ENCODE measurements at regions not wholly inside any gene's neighbourhood (a gene's known extent, or its start where the extent isn't known, plus 50 kb on each side); places are given as distances from the start of the nearest gene placed in this dataset.

DNA sequence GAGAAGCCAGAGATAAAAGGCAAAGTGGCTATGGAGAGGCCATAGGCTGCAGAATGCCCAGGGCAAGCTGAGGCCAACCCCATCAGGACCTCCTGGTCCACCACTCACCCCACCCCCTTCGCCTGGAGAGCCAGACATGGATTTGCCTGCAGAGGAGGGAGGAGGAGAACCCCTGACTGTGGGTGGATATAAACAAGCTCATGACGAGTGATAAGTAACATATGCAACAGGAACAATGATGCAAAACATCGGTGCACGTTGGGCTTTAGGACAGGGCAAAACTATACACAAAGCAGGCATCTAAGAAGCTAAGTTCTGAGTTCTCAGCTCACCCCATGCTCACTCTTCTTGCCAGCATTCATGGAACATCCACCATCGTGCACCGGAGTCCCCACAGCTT, 150.3 kb downstream of the ETS2 start:
- H3K4me1 ChIP-seq (replicated peaks) = peaks cover 41% of the 10 kb centered on the region
- H3K27ac ChIP-seq = no peak overlapping the region
- H3K4me3 ChIP-seq = no peak overlapping the region
- no peaks in the 10 kb centered on the region for H3K36me3 ChIP-seq
- H3K27me3 ChIP-seq (replicated peaks) = no peaks in the 10 kb centered on the region
- H3K9me3 ChIP-seq (replicated peaks) = no peaks in the 10 kb centered on the region
- no peak for DNase-seq (ENCODE audit: low read depth in 1 of 2, low spot score in 2 of 2)

DNA sequence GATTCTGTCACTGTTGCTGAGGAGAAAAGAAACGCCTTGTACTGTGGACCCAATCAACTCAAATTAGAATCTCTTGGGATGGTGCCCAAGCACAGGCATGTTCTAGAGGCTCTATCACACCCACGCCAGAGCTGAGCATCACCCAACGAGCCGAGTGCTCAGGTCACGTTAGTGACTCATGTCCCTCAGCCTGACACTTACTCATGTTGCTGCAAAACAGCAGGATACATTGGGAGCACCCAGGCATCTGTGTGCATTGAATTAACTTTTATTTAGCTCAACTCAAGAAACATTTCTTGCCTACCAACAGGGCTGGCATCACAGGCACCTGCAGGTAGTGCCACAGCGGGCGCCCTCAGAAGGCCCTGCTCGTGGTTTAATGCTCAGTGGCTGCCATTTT, 149.8 kb downstream of the ETS2 start:
- no peaks in the 10 kb centered on the region for H3K36me3 ChIP-seq
- H3K27ac ChIP-seq = no peak overlapping the region
- peaks cover 41% of the 10 kb centered on the region for H3K4me1 ChIP-seq (replicated peaks)
- no peak for DNase-seq (ENCODE audit: low read depth in 1 of 2, low spot score in 2 of 2)
- no peaks in the 10 kb centered on the region for H3K27me3 ChIP-seq (replicated peaks)
- no peak overlapping the region for H3K4me3 ChIP-seq
- H3K9me3 ChIP-seq (replicated peaks) = no peaks in the 10 kb centered on the region

DNA sequence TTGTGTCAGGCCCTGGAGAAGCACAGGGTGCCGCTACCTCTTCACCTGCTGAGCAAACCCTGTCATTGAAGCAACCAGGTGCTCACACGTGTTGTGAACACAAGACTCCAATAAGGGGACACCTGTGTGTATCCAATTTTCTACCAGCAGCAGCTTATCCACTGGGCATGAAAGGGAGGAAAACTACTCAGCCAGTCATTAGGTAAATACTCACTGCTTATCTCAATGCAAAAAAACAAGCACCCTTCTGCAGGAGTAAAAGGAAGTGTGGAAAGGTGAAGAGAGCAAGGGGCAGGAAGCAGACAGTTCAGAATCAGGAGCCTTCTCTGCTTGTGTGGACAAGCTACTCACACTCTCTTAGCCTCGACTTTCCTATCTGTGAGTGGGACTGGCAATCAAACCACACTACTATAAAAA, 148.9 kb downstream of the ETS2 start:
- H3K27me3 ChIP-seq (replicated peaks) = no peaks in the 10 kb centered on the region
- no peak overlapping the region for H3K27ac ChIP-seq
- no peak for DNase-seq (ENCODE audit: low read depth in 1 of 2, low spot score in 2 of 2)
- H3K36me3 ChIP-seq = no peaks in the 10 kb centered on the region
- H3K4me1 ChIP-seq (replicated peaks) = peaks cover 36% of the 10 kb centered on the region
- H3K9me3 ChIP-seq (replicated peaks) = no peaks in the 10 kb centered on the region
- no peak overlapping the region for H3K4me3 ChIP-seq

DNA sequence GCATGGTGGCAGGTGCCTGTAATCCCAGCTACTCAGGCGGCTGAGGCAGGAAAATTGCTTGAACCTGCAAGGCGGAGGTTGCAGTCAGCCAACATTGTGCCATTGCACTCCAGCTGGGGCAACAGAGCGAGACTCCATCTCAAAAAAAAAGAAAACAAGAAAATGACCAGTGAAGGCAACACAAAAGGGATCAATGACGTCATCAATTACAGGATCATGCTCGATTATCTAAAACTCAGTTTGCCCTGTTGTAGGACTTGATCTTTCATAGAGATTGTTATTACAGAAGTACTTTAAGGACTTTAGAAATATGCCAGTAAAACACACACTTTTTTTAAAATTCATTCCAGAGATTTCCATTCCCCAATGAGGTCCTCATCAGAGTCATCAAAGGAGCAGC, 147.8 kb downstream of the ETS2 start:
- no peak overlapping the region for H3K4me3 ChIP-seq
- peaks cover 25% of the 10 kb centered on the region for H3K4me1 ChIP-seq (replicated peaks)
- no peak for DNase-seq (ENCODE audit: low read depth in 1 of 2, low spot score in 2 of 2)
- H3K27me3 ChIP-seq (replicated peaks) = no peaks in the 10 kb centered on the region
- no peak overlapping the region for H3K27ac ChIP-seq
- no peaks in the 10 kb centered on the region for H3K36me3 ChIP-seq
- no peaks in the 10 kb centered on the region for H3K9me3 ChIP-seq (replicated peaks)

DNA sequence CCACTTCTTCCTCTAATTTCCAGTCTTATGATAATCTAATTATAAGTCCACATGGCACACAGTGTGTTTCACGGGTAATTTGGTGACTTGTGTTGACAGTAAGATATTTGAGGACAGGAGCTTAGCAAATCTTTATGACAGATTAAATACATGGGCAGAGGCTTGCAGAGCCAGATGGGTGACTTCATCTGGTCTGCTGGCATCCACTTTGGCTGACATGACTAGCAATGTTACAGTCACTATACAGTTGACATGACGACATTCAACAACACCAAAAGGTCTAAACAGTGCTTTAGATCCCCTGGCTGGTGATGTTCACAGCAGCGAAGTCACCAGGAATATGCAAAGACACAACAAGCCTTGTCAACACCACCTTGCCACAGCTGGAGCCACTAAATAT, 147.2 kb downstream of the ETS2 start:
- no peaks in the 10 kb centered on the region for H3K27me3 ChIP-seq (replicated peaks)
- H3K4me3 ChIP-seq = no peak overlapping the region
- no peak for DNase-seq (ENCODE audit: low read depth in 1 of 2, low spot score in 2 of 2)
- H3K4me1 ChIP-seq (replicated peaks) = peaks cover 19% of the 10 kb centered on the region
- H3K27ac ChIP-seq = no peak overlapping the region
- H3K9me3 ChIP-seq (replicated peaks) = no peaks in the 10 kb centered on the region
- no peaks in the 10 kb centered on the region for H3K36me3 ChIP-seq

DNA sequence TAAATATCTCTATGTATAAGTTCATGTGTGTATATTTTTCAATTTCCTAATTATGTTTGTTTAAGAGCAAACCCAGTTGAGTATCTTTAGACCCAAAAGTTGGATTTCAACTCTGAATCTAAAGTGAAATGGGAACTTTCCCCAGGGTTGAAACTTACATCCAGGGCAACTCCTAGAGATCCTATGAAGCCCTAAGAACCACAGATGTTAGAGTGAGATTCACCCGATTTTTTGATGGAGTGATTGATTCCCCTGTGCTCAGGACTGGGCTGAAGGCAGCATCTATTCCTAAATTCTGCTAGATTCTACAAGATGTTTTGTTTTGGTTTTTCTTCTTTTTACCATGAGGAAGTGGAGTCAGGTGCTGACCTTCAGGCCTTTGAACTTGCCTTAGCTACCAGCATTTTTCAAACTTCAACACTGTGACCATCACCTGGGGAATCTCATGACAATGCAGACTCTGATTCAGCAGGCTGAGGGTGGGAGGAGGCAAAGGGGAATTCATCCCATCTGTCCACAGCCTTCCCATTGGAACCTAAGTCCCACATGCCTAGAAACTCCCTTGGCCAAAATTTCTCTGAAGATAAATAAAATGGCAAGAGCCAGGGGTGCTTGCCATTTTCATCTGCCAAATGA, 145.5 kb downstream of the ETS2 start:
- Histone ChIP-seq H3K27ac (no peak overlapping the region), H3K9me3 (replicated peaks) (no peaks in the 10 kb centered on the region), H3K4me1 (replicated peaks) (peaks cover 7% of the 10 kb centered on the region), H3K36me3 (no peaks in the 10 kb centered on the region), H3K27me3 (replicated peaks) (no peaks in the 10 kb centered on the region), H3K4me3 (no peak overlapping the region)
- no peak for DNase-seq (ENCODE audit: low read depth in 1 of 2, low spot score in 2 of 2)

DNA sequence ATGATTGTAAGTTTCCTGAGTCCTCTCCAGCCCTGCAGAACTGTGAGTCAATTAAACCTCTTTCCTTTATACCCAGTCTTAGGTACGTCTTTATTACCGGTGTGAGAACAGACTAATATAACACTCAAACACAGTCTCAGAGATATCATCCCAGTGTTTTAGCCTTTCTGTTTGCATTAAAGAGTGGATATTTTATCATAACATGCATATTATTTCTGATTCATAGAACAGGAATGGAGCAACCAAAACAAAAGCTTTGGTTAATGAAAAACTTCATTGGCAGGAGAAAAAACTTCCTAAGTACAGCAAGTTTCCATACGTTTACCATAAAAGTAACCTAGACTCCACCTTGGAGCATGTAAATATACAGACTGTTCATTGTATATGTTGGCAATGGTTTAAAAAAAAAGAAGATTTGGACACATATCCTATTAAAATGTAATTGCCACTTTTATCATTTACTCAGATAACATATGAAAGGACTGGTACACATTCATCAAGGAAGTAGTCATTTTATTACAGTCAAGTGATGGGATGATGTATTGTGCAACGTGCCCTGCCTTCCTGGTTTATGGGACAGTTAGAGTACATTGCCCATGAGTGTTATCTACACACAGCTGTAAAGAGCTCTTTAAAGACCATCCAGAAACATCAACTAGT, 144.8 kb downstream of the ETS2 start:
- Histone ChIP-seq H3K36me3 (no peaks in the 10 kb centered on the region), H3K27me3 (replicated peaks) (no peaks in the 10 kb centered on the region), H3K9me3 (replicated peaks) (no peaks in the 10 kb centered on the region), H3K27ac (no peak overlapping the region), H3K4me3 (no peak overlapping the region), H3K4me1 (replicated peaks) (peaks cover 10% of the 10 kb centered on the region)
- no peak for DNase-seq (ENCODE audit: low read depth in 1 of 2, low spot score in 2 of 2)

DNA sequence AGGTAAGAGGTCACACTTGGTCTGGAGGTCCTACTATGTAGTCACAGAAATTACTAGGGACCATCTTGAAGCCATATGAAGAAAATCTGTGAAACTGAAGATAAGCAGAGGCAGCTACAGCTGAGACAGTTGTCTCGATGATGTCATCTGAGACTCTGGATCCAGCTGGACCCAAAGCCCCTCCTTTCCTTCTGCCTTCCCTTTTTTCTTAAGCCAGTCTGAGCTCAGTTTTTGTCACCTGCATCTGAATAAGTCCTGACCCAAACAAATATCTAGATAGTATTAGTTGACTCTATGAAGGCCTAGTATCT, 143.3 kb downstream of the ETS2 start:
- DNase-seq (ENCODE audit: low read depth in 1 of 2, low spot score in 2 of 2) = no peak
- H3K9me3 ChIP-seq (replicated peaks) = no peaks in the 10 kb centered on the region
- no peak overlapping the region for H3K4me3 ChIP-seq
- no peaks in the 10 kb centered on the region for H3K36me3 ChIP-seq
- peaks cover 18% of the 10 kb centered on the region for H3K4me1 ChIP-seq (replicated peaks)
- no peak overlapping the region for H3K27ac ChIP-seq
- H3K27me3 ChIP-seq (replicated peaks) = no peaks in the 10 kb centered on the region

DNA sequence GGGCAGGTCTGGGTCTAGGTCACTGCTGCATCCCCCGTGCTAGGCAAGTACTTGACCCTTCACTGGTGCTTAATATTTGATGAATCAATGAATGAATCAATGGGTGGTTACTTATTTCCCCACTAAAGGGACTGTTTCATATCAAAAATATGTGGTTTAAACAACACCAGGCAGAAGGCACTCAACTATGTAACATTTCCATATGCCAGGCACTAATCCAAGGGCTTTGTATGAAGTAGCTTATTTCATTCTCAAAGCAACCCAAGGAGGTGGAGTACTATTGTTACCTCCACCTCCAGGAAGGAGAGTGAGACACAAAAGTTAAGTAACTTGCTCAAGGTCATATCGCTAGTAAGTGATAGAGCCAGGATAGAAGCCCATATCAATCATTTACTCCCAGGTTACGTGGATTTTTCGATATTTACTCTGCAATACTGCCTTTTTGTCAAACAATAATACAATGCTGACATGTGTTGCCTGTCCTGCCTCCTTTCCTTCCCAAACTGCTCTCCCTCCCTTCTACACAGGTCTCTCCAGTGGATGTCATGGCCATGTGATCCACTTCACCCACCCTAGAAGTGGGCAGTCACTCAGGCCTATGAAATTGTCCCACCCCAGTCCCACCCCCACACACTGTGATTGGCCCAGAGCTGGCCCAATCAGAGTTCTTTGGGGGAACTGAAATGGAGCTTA, 142.8 kb downstream of the ETS2 start:
- no peaks in the 10 kb centered on the region for H3K27me3 ChIP-seq (replicated peaks)
- peaks cover 18% of the 10 kb centered on the region for H3K4me1 ChIP-seq (replicated peaks)
- no peak for DNase-seq (ENCODE audit: low read depth in 1 of 2, low spot score in 2 of 2)
- H3K9me3 ChIP-seq (replicated peaks) = no peaks in the 10 kb centered on the region
- no peak overlapping the region for H3K27ac ChIP-seq
- no peak overlapping the region for H3K4me3 ChIP-seq
- H3K36me3 ChIP-seq = no peaks in the 10 kb centered on the region

DNA sequence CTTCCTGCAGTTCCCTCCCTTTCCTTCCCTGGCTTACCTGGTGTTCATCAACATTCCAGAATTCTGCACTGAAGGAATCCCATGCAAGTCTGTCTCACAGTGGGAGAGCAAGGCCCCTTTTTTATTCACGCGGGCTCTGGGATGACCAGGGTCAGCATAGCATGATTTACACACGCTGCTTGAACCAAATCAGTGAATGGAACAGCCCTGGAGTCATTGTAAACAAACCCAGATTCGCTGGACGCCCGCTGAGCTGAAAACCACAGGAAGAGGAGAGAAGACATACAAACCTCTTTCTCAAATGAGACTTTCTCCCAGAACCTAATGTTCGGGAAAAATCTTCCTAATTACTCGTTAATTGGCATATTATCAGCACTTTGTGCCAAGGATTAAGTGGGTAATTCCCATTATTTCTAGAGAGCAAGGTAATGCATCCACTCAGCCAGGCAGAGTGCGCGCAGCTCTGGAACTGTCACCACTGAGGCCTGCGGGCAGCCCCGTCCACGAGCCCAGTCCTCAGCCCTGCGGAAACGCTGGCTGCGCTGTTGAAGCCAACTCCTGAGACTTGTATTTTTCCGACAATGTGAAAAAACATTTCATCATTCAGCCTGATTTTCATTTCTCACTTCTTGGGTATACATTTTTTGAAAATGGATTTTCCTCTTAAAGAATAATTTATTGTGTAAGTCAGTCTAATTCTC, 140.0 kb downstream of the ETS2 start:
- Histone ChIP-seq H3K4me1 (replicated peaks) (peaks cover 18% of the 10 kb centered on the region), H3K27me3 (replicated peaks) (no peaks in the 10 kb centered on the region), H3K4me3 (no peak overlapping the region), H3K36me3 (no peaks in the 10 kb centered on the region), H3K27ac (no peak overlapping the region), H3K9me3 (replicated peaks) (no peaks in the 10 kb centered on the region)
- peak; percentile 57 to 59 for DNase-seq (ENCODE audit: low read depth in 1 of 2, low spot score in 2 of 2)

DNA sequence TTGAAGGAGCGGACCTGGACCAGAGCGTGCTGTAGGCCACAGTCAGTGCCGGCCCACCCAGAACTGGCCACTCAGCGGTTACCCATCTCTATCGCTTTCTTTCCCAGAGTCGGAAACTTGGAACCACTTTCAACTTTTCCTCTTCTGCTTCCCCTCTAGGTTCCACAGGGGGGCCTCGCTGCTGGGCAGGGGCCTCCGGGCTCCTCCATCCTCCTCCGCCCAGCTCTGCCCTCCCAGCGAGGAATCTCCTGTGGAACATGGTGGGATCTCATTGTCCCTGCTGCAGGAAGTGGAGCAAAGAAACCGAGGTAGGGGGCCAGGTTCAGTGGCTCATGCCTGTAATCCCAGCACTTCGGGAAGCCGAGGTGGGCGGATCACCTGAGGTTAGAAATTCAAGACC, 139.2 kb downstream of the ETS2 start:
- no peaks in the 10 kb centered on the region for H3K9me3 ChIP-seq (replicated peaks)
- no peak overlapping the region for H3K27ac ChIP-seq
- H3K36me3 ChIP-seq = no peaks in the 10 kb centered on the region
- no peak for DNase-seq (ENCODE audit: low read depth in 1 of 2, low spot score in 2 of 2)
- H3K4me3 ChIP-seq = no peak overlapping the region
- H3K4me1 ChIP-seq (replicated peaks) = peaks cover 18% of the 10 kb centered on the region
- no peaks in the 10 kb centered on the region for H3K27me3 ChIP-seq (replicated peaks)

DNA sequence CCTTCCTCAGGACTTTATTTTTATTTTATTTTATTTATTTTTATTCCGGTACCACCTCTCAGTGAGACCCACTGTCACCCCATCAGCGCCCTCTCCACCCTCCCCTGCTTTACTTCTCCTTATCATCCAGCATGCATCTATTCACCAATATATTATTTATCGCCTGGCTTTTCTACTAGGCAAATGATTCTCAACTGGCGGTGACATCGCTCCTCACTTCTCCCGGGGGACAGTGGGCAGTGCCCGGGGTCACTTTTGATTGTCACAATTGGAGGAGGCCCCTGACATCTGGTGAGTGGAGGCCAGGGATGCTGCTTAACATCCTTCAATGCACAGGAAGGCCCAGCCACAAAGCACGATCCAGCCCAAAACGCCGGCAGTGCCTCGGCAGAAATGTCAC, 138.7 kb downstream of the ETS2 start:
- DNase-seq (ENCODE audit: low read depth in 1 of 2, low spot score in 2 of 2) = no peak
- no peaks in the 10 kb centered on the region for H3K36me3 ChIP-seq
- H3K9me3 ChIP-seq (replicated peaks) = no peaks in the 10 kb centered on the region
- no peak overlapping the region for H3K4me3 ChIP-seq
- no peaks in the 10 kb centered on the region for H3K27me3 ChIP-seq (replicated peaks)
- no peak overlapping the region for H3K27ac ChIP-seq
- peaks cover 18% of the 10 kb centered on the region for H3K4me1 ChIP-seq (replicated peaks)

DNA sequence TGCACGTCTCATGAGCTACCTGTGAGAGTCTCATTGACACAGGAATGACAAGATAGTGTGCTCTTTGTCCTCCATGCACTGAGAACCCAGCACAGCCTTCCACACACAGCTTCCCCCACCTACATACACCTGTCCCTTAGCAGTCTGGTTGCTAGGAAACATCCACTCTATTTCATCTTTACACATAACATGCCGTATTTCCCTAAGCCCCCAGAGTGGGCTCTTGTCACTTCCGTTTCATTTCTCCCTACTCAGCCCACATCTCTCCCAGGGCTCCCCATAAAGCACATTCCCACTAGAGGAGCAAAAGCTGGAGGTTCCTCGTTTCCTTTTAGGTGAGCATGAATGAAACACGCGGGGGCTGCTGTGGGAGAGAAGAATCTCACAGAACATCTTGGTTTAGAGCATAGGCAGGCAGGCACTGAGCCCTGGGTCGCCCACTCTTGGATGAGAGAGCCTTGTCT, 137.1 kb downstream of the ETS2 start:
- no peaks in the 10 kb centered on the region for H3K27me3 ChIP-seq (replicated peaks)
- H3K4me3 ChIP-seq = no peak overlapping the region
- H3K4me1 ChIP-seq (replicated peaks) = peaks cover 23% of the 10 kb centered on the region
- H3K36me3 ChIP-seq = no peaks in the 10 kb centered on the region
- no peaks in the 10 kb centered on the region for H3K9me3 ChIP-seq (replicated peaks)
- H3K27ac ChIP-seq = no peak overlapping the region
- DNase-seq (ENCODE audit: low read depth in 1 of 2, low spot score in 2 of 2) = no peak

DNA sequence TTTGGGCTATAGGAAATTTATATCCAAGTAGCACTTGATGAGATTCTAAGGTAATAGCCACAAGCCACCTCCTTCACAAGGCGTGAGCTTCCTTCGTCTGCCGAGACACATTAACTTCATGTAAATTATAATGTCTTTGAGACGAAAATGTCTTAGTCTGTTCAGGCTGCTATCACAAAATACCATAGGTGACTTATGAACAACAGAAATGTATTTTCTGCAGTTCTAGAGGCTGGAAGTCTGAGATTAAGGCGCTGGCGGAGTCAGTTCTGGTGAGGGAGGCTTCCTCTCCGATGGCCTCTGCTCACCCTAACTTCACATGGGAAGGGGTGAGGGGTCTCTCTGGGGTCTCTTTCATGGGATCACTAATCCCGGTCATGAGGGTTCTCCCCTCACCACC, 133.0 kb downstream of the ETS2 start:
- Histone ChIP-seq H3K36me3 (no peaks in the 10 kb centered on the region), H3K9me3 (replicated peaks) (no peaks in the 10 kb centered on the region), H3K4me3 (no peak overlapping the region), H3K27me3 (replicated peaks) (no peaks in the 10 kb centered on the region), H3K27ac (no peak overlapping the region), H3K4me1 (replicated peaks) (peaks cover 6% of the 10 kb centered on the region; the same call in 1 of the 2 replicates)
- no peak for DNase-seq (ENCODE audit: low read depth in 1 of 2, low spot score in 2 of 2)
